ENCODE measurements at regions not wholly inside any gene's neighbourhood (a gene's known extent, or its start where the extent isn't known, plus 50 kb on each side); places are given as distances from the start of the nearest gene placed in this dataset.

GRCh38 chr7:84512055-84512454 lies 317.5 kb upstream of the SEMA3A start:
- TF ChIP-seq POLR2A (IDR thresholded peaks at IDR 0.05) (no peak), CTCF (IDR thresholded peaks at IDR 0.05) (no peak), EP300 (IDR thresholded peaks at IDR 0.05) (no peak)

Data from tibial nerve (tissue), 4 donors.